NCI-H526 (cell line): ENCODE measurements at regions not wholly inside any gene's neighbourhood (a gene's known extent, or its start where the extent isn't known, plus 50 kb on each side); places are given as distances from the start of the nearest gene placed in this dataset.

Experiments used
- DNase-seq, 2 experiments: peaks; one replicate each; lab custom pipeline; 2025; lab: John Stamatoyannopoulos, UW

DNA sequence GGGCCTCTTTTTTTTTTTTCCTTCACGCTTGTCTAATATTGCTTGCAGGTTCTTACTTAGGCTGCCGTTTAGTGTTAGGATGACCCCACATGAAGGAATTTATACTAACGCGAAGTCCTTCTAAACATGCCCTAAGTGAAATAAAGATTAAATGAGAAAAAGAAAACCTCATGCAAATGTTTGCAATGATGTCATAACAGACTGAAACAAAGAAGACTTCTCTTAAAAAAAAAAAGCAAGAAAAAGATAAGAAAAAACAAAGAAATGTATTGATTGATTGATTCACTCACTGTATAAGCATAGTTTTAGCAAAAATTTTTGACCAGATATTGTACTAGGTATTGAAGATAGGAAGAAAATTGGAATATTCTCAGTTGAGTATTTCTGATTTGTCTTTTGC lies 418.2 kb downstream of the IRS2 start:
- no peak for DNase-seq

DNA sequence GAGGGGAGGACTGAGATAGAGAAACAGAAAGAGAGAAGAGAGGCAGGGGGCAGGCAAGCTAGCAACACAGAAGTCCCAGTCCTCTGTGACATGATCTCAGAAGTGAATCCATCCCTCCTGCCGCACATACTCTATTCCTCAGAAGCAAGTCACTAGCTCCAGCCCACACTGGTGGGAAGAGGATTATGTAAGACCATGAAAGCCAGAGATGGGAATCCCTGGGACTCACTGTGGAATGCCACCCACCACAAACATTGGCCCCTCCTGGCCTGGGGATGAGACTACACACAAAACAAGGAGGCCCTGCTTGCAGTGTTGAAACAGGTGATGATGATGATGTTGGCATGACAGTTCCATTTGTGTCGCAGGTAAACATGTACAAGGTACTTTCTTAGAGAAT lies 419.9 kb downstream of the IRS2 start:
- no peak for DNase-seq

DNA sequence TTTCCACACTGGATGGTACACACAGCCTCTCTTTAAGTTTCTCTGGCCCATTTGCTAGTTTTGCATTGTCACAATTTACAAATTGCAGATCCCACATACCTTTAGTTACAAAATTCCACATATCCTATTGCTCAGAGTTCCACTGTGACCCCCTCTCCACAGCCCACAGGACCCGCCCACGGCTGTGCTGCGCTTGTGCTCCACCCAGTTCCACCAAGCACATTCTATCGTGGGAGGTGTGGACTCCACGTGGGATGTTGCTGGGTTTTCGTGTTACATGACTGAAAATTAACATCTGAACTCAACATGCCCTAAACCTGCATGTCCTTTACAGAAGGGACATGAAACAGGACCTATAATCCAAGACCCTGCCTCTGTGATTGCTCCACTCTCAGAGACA lies 423.0 kb downstream of the IRS2 start:
- peak in 1 of 2 experiments; percentile 7 for DNase-seq

DNA sequence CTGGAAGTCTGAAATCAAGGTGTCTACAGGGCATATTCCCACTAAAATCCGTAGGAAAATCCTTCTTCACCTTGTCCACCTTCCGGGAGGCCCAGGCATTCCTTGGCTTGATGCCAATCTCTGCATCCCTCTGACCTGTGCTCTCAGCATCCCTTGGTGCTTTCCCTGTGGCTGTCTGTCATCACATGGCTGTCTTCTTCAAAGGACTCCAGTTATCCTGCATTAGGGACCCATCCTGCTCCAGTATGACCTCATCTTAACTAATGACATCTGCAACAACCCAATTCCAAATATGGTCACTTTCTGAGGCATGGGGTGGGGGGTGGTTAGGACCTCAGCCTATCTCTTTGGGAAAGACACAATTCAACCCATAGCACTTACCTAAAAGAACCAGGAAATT lies 423.8 kb downstream of the IRS2 start:
- DNase-seq = no peak

DNA sequence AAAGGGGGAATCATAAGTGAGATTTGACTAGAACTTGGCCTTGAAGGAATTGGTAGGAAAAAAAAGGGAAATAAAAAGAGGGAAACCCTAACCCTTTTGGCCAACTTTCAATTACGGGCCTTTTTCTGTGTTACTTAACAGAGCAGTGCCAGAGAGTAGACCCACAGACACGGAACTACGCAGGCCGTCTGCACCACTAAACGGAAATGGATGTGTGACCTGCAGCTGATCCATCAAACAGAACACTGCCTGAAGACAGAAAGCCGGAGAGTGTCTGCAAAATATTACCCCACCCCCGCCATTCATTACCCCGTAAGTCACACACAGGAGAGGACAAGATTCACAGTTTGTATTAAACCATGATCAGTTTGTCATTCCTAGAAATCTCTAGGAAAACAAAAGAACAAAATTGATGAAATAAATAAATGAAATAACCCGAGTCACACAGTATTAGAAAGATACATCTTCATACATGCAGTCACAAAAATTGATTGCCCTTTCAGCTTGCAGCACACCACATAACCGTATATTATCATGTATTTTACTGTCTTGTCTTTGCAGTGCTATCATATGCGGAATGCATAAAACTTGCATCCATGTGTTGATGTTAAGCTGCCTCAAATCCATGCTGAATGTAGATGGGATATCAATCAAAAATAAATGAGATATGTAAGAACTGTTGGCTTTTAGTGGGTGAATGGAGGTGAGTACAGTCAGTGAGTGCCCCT lies 424.7 kb downstream of the IRS2 start:
- DNase-seq = no peak

DNA sequence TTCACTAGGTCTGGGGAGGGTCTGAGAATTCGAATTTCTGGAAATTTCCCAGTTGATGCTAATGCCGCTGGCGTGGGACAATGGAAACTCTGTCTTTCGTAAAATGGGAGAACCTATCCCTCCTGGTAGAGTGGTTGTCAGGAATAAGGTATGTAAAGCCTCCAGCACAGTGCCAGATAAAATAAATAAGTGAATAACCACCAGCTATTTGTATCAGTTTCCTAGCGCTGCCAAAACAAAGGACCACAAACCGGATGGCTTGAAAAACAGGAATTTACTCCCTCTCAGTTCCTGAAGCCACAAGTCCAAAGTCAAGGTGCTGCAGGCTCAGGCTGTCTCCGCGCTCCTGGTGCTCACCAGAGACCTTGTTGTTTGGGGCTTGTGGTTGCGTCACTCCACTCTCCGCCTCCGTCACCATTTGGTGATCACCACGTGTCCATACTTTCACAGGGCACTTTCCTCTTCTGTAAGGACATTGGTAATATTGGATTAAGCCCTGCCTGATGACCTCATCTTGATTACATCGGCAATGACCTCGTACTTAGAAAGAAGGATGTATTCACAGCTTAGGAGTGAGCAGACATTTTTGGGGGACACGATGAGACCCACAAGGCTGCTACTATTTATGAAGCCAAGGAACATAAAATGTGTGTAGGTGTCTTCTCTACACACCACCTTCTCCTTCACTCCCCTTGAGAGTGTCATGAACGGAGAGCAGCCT lies 428.5 kb downstream of the IRS2 start:
- no peak for DNase-seq

DNA sequence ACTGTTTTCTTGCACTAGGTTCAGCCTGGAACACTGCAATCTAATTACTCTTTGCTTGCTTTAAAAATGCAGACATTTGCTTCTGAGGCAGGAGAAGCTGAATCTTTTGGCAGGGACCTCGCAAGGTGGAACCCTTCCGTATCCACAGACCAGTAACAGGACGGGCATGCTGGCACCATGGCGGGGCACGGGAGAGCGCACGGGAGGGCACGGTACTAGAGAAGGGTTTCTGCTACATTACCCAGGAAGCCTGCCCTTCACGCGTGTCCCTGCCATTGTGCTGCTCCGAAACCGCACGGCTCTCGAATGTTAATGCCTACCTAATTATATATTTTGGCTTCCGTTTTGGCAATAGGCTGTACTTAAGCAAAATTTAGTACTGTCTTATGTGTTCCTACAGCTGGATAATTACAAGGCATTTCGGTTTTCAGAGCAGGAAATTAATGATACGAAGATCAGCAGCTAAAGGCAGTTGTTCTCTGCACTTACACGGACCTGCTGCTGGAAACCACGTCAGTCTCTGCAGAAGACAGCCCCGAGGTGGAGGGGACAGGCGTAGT lies 430.4 kb downstream of the IRS2 start:
- no peak for DNase-seq

DNA sequence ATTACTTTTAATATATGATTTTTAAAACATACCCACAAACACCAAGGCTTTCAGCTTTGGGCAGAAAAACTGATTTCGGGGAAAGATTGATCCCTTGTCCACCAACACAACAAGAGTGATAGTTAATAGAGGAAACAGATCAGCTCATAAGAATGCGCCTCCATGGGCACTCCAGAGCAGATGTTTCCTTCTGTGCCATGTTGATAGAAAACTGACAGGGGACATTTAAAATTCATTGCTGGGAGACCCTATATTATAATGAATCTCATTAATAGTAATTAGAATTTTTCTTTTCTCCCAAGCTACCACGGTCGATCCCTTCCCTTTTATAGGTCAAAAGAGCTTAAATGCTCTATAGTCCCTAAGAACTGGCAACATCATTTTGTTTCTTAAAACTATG lies 431.2 kb downstream of the IRS2 start:
- no peak for DNase-seq

DNA sequence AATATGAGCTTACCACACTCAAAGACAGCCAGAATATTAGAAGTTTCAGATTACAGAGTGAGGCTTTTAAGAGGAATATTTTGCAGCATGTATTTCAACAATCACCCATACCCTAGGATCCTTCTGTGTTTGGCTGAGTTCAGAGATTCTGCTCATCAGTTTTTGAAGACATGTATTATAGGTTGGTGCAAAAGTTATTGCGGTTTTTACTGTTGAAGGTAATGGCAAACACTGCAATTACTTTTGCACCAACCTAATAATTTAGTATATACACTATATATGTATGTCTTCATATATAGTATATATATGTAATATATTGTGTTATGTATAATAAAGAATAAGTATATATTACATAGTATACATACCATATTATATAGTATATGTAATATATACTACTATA lies 435.1 kb downstream of the IRS2 start:
- DNase-seq = no peak

DNA sequence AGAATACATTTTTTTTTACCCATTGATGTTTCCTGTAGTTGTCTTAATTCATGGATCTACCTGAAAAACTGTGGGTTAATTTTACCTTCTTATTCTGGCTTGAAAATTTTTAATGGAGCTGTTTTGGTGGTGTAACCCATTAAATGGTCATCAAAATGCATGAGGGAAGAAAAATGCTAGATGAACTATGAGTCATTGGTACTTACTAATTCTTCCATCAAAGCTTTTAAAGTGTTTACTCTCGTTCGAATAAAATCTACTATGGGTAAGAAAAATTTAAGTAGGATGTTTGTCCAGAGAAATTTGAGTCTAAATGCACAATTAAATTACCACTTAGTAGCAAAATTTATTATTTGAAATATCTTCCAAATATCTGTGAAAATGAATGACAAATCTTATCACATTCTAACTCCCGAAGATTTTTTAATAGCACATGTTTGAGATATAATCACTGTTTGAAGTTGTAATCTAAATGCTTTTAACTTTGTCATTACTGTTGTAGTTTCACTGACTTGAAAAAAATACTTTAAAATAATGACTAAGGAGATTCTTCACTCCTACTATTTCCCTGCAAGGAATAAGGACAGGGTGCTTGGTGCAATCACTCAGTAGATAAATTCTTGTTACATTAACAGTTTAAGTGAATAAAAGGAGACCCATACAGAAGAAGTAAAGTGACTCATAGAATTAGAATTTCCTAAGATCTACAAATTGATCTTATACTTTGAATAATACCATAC lies 437.7 kb downstream of the IRS2 start:
- DNase-seq = no peak

DNA sequence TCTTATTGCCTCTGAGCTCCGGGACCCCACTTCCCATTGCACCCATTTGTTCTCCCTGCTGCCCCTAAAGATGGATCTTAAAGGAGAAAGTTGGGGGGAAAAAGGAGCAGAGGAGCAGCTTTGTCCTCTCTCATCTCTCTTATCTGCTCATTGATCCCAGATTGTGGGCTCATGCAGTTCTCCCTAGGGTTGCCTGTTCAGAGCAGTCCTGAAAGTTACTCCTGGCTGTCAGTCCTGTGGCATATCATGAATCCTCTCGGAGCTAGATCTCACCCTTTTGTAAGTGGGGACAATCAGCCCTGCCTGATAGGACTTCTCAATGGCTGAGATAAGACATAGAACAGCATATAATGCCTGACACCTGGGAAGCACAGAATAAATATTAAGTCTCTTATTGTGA lies 440.3 kb downstream of the IRS2 start:
- no peak for DNase-seq

DNA sequence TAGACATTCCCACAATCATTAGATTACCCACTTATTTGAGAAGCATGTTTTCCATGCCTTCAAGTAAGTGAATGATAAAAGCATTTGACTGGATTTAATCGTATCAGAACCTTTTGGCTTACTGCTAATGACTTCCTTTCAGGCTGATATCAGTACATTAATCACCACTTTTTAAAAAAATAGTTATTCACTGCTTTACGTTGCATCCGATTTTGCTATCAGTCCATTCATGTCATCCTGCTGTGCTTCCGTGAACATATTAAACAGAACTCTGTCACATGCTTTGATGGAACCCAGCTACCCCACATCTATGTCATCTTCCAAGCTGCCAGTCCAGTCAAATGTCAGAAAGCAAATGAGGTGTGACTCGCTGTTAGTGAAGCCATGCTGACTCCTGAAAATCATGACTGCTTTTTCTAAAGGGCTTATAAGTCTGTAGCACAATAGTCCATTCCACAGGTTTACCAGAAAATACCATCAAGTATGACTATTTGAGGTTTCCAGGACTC lies 440.9 kb downstream of the IRS2 start:
- DNase-seq = no peak

DNA sequence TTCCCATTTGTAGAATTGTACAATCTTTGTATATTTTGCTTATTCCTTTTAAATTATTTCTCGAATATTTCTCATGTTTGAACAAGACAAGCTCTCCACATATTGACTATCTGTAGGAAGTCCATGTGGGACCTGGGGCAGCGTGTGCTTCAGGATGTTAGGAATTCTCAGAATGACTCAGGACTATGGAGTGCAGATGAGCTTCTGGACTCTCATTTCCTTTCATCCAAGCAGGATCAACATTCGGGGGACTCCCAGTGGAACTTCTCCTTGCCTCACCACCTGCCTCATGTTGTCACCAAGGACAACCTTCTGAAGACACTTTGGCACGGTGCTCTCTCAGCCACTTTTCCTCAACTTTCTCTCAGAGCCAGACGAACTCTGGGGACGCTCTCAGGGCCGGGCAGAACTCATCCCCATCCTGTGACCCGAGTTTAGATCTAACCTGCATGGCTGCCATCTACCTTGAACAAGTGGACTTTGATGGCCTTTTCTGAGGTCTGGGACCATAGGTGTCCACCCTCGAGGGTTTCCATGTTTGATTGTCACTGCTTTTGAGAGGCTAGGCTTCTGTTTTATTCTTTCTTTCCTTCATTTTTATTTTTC lies 441.7 kb downstream of the IRS2 start:
- no peak for DNase-seq

DNA sequence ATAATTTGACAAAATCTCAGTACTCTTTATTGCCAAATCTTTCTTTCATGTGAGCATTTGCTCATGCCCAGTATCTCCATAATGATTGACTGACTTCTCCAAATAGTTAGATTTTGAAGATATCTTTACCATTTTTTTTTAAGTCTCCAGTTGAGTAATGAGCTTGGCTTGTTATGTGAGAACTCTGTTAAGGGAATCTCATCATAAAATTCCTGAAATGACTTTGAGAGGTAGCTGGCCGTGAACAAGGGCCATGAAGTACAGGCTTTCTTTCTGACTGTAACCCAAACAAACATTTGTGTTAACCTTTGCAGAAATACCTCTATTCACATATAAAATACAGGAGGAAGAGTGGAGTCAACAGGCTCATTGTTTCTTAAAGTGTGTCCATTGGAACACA lies 449.7 kb downstream of the IRS2 start:
- no peak for DNase-seq

DNA sequence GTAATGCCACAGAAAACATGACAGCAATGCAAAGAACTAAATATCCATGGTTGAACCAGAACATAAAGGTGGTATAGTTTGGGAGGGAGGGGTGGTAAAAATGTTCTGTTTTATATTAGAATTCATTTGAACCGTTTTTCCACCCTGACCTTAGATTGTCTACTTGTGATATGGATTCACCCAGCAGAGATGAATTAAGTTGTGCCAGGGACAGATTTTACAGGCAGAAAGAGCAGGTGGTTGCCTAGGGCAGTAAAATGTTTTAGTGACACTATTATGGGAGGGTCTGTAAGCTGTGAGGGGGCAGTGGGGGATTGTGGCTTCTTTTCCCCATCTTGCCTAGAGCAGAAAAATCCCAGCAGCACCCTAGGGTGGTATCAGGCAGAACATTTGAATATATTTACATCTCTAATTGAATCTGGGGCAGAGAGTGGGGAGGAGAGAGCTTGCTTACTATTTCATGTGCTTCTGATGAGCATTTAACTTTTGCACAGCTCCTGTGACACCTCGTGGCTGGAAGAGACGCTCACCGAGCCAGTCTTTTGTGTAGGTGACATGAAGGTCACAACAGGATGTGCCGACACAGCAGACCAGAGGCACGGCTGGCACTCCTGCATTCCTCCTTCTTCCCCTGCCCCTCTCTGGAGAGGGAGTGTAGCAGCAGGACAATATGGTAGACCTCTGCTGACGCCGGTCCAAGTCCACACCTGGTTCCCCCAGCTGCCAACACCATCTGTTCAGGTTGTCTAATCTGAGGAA lies 452.3 kb downstream of the IRS2 start:
- DNase-seq = peak; percentile 85

DNA sequence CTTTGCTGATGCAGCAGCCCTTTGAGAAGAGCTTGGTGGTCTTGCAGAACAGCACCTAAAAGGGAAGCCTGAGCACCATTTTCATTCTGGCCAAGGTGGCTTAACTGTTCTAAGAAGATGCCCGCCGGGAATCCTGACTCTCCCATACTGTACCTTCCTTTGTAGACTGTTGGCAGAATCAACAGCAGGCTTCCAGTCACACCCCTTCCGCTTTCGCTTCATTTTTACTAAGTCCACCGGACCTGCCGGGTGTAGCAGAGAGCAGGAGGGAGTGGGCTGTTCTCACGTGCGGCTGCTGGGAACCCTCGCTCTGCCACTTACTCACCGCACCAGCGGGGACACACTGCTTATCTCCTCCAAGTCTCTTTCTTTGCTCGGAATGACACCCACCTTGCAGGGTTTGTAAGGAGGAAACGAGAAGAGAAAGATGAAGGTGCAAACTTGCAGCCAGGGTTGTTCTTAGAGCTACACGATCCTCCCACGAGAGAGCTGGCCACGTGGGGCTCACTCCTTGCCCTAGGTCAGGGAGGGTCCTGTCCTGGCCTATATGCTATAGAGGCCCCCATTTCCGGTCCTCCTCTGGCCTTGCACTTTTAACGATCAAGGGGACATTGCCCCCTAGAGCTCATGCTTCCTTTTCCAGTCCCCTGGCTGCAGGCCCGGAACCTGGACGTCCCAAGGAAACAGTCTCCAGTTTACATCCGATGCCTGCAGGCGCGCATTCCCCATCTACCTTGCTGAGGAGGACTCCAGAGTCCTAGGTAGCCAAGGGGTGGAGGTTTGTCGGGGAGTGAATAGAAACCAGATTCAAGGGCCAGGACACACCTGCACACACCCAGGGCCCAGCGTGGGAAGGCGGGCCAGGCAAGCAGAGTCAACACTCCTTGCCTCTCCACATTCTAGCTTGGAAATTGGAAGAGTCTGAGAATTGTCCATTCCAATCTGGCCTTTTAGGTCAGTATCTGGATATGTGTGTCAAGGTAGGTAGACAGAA lies 453.6 kb downstream of the IRS2 start:
- DNase-seq = peak in 1 of 2 experiments; percentile 42

DNA sequence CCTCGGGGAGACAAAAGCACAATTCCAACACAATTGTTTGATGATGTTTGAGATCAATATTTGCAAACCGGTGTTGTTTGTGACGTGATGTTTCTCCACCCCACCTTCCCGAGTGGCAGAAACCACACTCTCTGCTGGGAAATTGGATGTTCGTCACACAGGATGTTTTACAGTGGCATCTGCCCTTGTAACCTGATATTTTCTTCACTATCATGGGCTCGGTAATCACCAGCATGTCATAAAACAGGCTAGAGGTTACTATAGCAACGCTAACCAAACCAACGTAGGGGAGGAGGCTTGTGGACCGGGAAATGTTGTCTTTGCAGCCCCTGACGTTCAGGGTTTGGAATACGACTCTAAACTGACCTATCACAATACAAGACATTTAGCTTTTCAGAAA lies 454.5 kb downstream of the IRS2 start:
- DNase-seq = peak; percentile 96 to 97

DNA sequence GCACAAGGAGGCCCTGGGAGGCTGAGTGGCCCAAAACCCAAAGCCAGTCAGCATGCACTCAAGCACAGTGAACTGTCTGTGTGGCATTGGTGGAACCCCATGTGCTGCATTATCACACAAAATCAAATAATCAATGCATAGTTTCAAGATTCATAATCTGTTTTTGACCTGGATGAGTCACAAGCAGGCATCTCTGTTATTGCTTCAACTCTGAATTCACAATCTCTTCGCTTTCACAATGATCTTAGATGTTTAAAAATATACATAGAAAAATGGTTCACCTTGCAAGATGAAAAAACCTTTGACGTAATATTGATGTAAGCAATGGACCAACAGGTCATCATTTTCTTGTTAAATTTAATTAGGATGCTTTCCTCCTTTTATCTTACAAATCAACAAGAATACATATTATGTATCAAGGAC lies 455.4 kb downstream of the IRS2 start:
- no peak for DNase-seq

DNA sequence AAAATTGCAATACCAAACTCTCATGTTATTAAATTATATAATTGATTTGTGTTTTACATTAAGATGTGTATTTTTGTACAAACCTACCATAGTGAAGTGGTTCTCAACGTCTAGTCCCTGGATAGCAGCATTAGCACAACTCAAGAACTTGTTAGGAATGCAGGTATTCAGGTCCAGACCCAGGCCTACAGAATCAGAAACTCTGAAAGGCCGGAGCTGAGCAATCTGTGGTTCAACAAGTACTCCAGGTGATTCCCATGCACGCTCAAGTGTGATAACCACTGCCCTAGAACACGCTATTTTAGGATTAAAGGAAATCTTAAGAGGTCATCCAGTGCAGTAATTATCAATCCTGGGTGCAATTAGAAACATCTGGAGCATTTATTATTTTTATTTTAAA lies 456.3 kb downstream of the IRS2 start:
- no peak for DNase-seq

DNA sequence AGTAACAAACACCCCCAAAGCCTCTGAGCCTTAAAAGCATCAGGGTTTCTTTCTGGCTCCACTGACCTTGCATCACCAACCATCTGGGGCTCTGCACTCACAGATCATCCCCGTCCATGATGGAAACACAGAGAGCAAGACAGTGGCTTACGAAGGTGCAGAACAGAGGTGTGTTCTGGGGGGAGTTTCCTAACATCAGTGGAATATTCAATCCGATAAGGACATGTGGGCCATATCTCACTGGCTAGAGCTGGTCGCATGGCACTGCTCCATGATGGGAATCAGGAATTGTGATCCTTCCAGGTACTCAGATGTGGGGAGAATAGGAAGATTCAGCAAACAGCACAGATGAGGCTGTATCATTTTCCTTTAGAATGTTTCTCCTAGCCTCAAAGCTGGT lies 457.2 kb downstream of the IRS2 start:
- no peak for DNase-seq
